Glutamatergic neuron (in vitro differentiated cells): ENCODE measurements at regions not wholly inside any gene's neighbourhood (a gene's known extent, or its start where the extent isn't known, plus 50 kb on each side); places are given as distances from the start of the nearest gene placed in this dataset.

Experiments
- DNase-seq: peaks from one replicate; pipeline ENCODE4 v3.0.0; 2022
- H3K27ac Mint-ChIP-seq: one replicate; pipeline ENCODE4 v1.8.0; 2020; ENCODE audit warnings: mild to moderate bottlenecking, mixed read lengths, inconsistent platforms; ENCODE audit not compliant: unreplicated experiment
- H3K27me3 Mint-ChIP-seq: one replicate; pipeline ENCODE4 v1.8.0; 2020; ENCODE audit warnings: mild to moderate bottlenecking, moderate library complexity, mixed read lengths, inconsistent platforms; ENCODE audit not compliant: unreplicated experiment
- H3K36me3 Mint-ChIP-seq: one replicate; pipeline ENCODE4 v1.8.0; 2020; ENCODE audit warnings: mild to moderate bottlenecking, mixed read lengths, inconsistent platforms; ENCODE audit not compliant: unreplicated experiment
- H3K4me1 Mint-ChIP-seq: one replicate; pipeline ENCODE4 v1.8.0; 2020; ENCODE audit warnings: mild to moderate bottlenecking, low read depth, mixed read lengths, inconsistent platforms; ENCODE audit not compliant: unreplicated experiment
- H3K4me3 Mint-ChIP-seq: one replicate; pipeline ENCODE4 v1.8.0; 2020; ENCODE audit warnings: mild to moderate bottlenecking, mixed read lengths, inconsistent platforms; ENCODE audit not compliant: unreplicated experiment
- H3K9me3 Mint-ChIP-seq: one replicate; pipeline ENCODE4 v1.8.0; 2020; ENCODE audit warnings: mild to moderate bottlenecking, moderate library complexity, mixed read lengths, inconsistent platforms; ENCODE audit not compliant: unreplicated experiment
- CTCF ChIP-seq: fragments of 200-600 bp; sonication (generic); IDR thresholded peaks from one replicate; pipeline ENCODE4 v1.5.0; 2021; ENCODE audit not compliant: partially characterized antibody, unreplicated experiment

- Mint-ChIP-seq H3K4me3 (no peak overlapping the region), H3K27ac (no peak overlapping the region), H3K36me3 (peaks cover 4% of the 10 kb centered on the region), H3K27me3 (no peaks in the 10 kb centered on the region), H3K9me3 (peaks cover 5% of the 10 kb centered on the region), H3K4me1 (no peaks in the 10 kb centered on the region)
- no peak for DNase-seq
- TF ChIP-seq CTCF, result no peak
Observed at GRCh38 chr2:153222231-153223165, 256.1 kb downstream of the RPRM start.

GRCh38 chr2:153221506-153221905, 257.1 kb downstream of the RPRM start:
- no peak for DNase-seq
- Mint-ChIP-seq H3K27ac (no peak overlapping the region), H3K4me3 (no peak overlapping the region), H3K9me3 (peaks cover 5% of the 10 kb centered on the region), H3K27me3 (no peaks in the 10 kb centered on the region), H3K4me1 (no peaks in the 10 kb centered on the region), H3K36me3 (peaks cover under 1% of the 10 kb centered on the region)
- TF ChIP-seq CTCF, result no peak

GRCh38 chr2:153221087-153221486, 257.5 kb downstream of the RPRM start:
- H3K27ac Mint-ChIP-seq, result no peak overlapping the region
- H3K36me3 Mint-ChIP-seq, result no peaks in the 10 kb centered on the region
- no peaks in the 10 kb centered on the region for H3K27me3 Mint-ChIP-seq
- H3K4me3 Mint-ChIP-seq, result no peak overlapping the region
- H3K4me1 Mint-ChIP-seq, result no peaks in the 10 kb centered on the region
- H3K9me3 Mint-ChIP-seq, result peaks cover 5% of the 10 kb centered on the region
- no peak for TF ChIP-seq CTCF
- DNase-seq, result no peak

- Mint-ChIP-seq H3K9me3 (peaks cover 5% of the 10 kb centered on the region), H3K27ac (no peak overlapping the region), H3K36me3 (no peaks in the 10 kb centered on the region), H3K4me3 (no peak overlapping the region), H3K4me1 (no peaks in the 10 kb centered on the region), H3K27me3 (no peaks in the 10 kb centered on the region)
- no peak for DNase-seq
- TF ChIP-seq CTCF, result no peak
Observed at GRCh38 chr2:153218851-153219250, 259.7 kb downstream of the RPRM start.

- Mint-ChIP-seq H3K4me3 (no peak overlapping the region), H3K4me1 (no peaks in the 10 kb centered on the region), H3K27me3 (no peaks in the 10 kb centered on the region), H3K27ac (no peak overlapping the region), H3K9me3 (no peaks in the 10 kb centered on the region), H3K36me3 (no peaks in the 10 kb centered on the region)
- no peak for TF ChIP-seq CTCF
- DNase-seq, result no peak
Observed at GRCh38 chr2:153214337-153214736, 264.2 kb downstream of the RPRM start.
